Heart right ventricle (tissue), 16 donors: ENCODE measurements at regions not wholly inside any gene's neighbourhood (a gene's known extent, or its start where the extent isn't known, plus 50 kb on each side); places are given as distances from the start of the nearest gene placed in this dataset.

Experiments
- ATAC-seq, 8 donors: fragments of 200-7000 bp; cut with Tn5 transposase; one replicate each; pipeline ENCODE4 v1.9.1; 2020; ENCODE audit warnings: mild to moderate bottlenecking in 8 of 8, moderate library complexity in 8 of 8, moderate number of reproducible peaks in 1 of 8
- DNase-seq, 2 donors: peaks; one replicate each; pipeline ENCODE4 v3.0.0-alpha.2; 2020
- H3K27ac ChIP-seq, 10 donors: fragments of 200-600 bp; sonication (generic) in 2 of 10; one replicate each; pipeline versions ENCODE4 v1.5.0 to v1.8.0; 2020 to 2022; ENCODE audit warnings: mild to moderate bottlenecking in 3 of 10
- H3K27me3 ChIP-seq, 7 donors: fragments of 200-600 bp; one replicate each; pipeline ENCODE4 v1.8.0; 2021 to 2022; ENCODE audit warnings: mild to moderate bottlenecking in 2 of 7
- H3K36me3 ChIP-seq, 9 donors: fragments of 200-600 bp; sonication (generic) in 1 of 9; one replicate each; pipeline versions ENCODE4 v1.5.0 to v1.8.0; 2020 to 2022; ENCODE audit warnings: mild to moderate bottlenecking in 2 of 9
- H3K4me1 ChIP-seq, 9 donors: fragments of 200-600 bp; sonication (generic) in 1 of 9; one replicate each; pipeline versions ENCODE4 v1.5.0 to v1.8.0; 2020 to 2022; ENCODE audit warnings: mild to moderate bottlenecking in 4 of 9
- H3K4me3 ChIP-seq, 10 donors: fragments of 200-600 bp; sonication (generic) in 2 of 10; one replicate each; pipeline versions ENCODE4 v1.5.0 to v1.8.0; 2020 to 2022; ENCODE audit warnings: mild to moderate bottlenecking in 7 of 10, moderate library complexity in 2 of 10
- H3K9me3 ChIP-seq, 11 donors: fragments of 200-600 bp in 10 of 11; sonication (generic) in 2 of 11; one replicate each; pipeline versions ENCODE4 v1.5.0 to v1.8.0; 2013 to 2022; ENCODE audit warnings: mild to moderate bottlenecking in 2 of 11, control low read depth in 1 of 11, moderate library complexity in 1 of 11
- CTCF ChIP-seq, 9 donors: fragments of 200-600 bp; sonication (generic) in 2 of 9; IDR thresholded peaks; one replicate each; pipeline versions ENCODE4 v1.5.0 to v1.8.0; 2021 to 2022; ENCODE audit warnings: antibody characterized with exemption in 9 of 9, mild to moderate bottlenecking in 5 of 9, moderate library complexity in 1 of 9
- WGBS, 2 donors: extraction: QIAGEN DNeasy Blood & Tissue Kit; methylation state at CpG; one replicate each; pipeline ENCODE4 v1.1.7; 2013; ENCODE audit warnings: inconsistent platforms in 1 of 2; 5-methylcytosine and 5-hydroxymethylcytosine counted together
- intact Hi-C, 10 donors: fragments of 100-400 bp; cut with DNase I; formaldehyde crosslinking; loops; one replicate each; pipeline versions ENCODE4 v1.11.1 to v1.14.2; 2022
- donor health status: Arrhythmogenic right ventricular cardiomyopathy.
- donor health status: ischemic (EF 13 %, LVEDD 7.1; RV severe dilation, severe dysfunction).
- donor health status: healthy with polysubstance abuse.
- donor health status: DM: no; HTN: yes; CAD: no.
- donor health status: DM: no; HTN: no; CAD: no.
- donor health status: ischemic (EF 25% LVEDD 6.9; RV normal size, moderate dysfunction).
- donor health status: ischemic (EF 25% LVEDD 5.7; RV mildly dilated, moderate dysfunction).
- donor health status: healthy.
- donor health status: DM: yes; HTN: yes; CAD: no.
- donor health status: Ischemic cardiomyopathy.
- donor health status: ischemic (EF 35%, LVEDD 5.7; RV mildly dilated, moderate dysfunction).
- donor health status: nonischemic (EF 11% LVEDD 7.7; RV severe dilation, severe dysfunction).
- donor health status: DM: yes; HTN: yes; CAD: no.
- donor health status: PGD.
- donor health status: ischemic (EF 29% LVEDD 5.4; RV normal size, mild dysfunction).
- donor health status: nonischemic (EF 23%, LVEDD 6.1; RV moderate dilation, normal function).

- DNase-seq (no peak), ATAC-seq (no peak)
- Histone ChIP-seq H3K4me1 (no peaks in the 10 kb centered on the region), H3K9me3 (no peaks in the 10 kb centered on the region), H3K4me3 (no peak overlapping the region), H3K27me3 (no peaks in the 10 kb centered on the region), H3K27ac (no peak overlapping the region), H3K36me3 (no peaks in the 10 kb centered on the region)
- TF ChIP-seq CTCF (IDR thresholded peaks at IDR 0.05): no peak
- 81 to 83% methylated on average over 1 of the region's 1 CpG for WGBS, 2 donors
- intact Hi-C loops: no loop called here
Observed at GRCh38 chr3:25226747-25227146, 201.3 kb upstream of the RARB start.

GRCh38 chr3:25229586-25229985, 198.5 kb upstream of the RARB start:
- DNase-seq (no peak), ATAC-seq (no peak)
- H3K27ac ChIP-seq: no peak overlapping the region
- intact Hi-C loops: no loop called here
- H3K27me3 ChIP-seq: no peaks in the 10 kb centered on the region
- TF ChIP-seq CTCF (IDR thresholded peaks at IDR 0.05): no peak
- no peaks in the 10 kb centered on the region for H3K9me3 ChIP-seq
- no peaks in the 10 kb centered on the region for H3K36me3 ChIP-seq
- WGBS, 2 donors: 47 to 68% methylated on average over 2 of the region's 2 CpGs
- no peak overlapping the region for H3K4me3 ChIP-seq
- H3K4me1 ChIP-seq: no peaks in the 10 kb centered on the region

- H3K36me3 ChIP-seq: no peaks in the 10 kb centered on the region
- H3K4me3 ChIP-seq: no peak overlapping the region
- no peaks in the 10 kb centered on the region for H3K4me1 ChIP-seq
- no peak for TF ChIP-seq CTCF (IDR thresholded peaks at IDR 0.05)
- no peak for DNase-seq
- no peaks in the 10 kb centered on the region for H3K9me3 ChIP-seq
- 34% methylated on average over 1 of the region's 1 CpG for WGBS, 2 donors
- H3K27ac ChIP-seq: no peak overlapping the region
- ATAC-seq: no peak
- H3K27me3 ChIP-seq: no peaks in the 10 kb centered on the region
- intact Hi-C loops: no loop called here
Observed at GRCh38 chr3:25235031-25235430, 193.0 kb upstream of the RARB start.

- Histone ChIP-seq H3K9me3 (peaks cover 0 to 4% (median 0%) of the 10 kb centered on the region in 11 donors), H3K27me3 (no peaks in the 10 kb centered on the region), H3K36me3 (no peaks in the 10 kb centered on the region), H3K27ac (no peak overlapping the region), H3K4me3 (no peak overlapping the region), H3K4me1 (no peaks in the 10 kb centered on the region)
- intact Hi-C loops: no loop called here
- 67 to 77% methylated on average over 2 of the region's 2 CpGs for WGBS, 2 donors
- DNase-seq: no peak
- no peak for ATAC-seq
- no peak for TF ChIP-seq CTCF (IDR thresholded peaks at IDR 0.05)
Observed at GRCh38 chr3:25235466-25235865, 192.6 kb upstream of the RARB start.

GRCh38 chr3:25237602-25238001, 190.5 kb upstream of the RARB start:
- peaks cover 0 to 23% (median 5%) of the 10 kb centered on the region in 11 donors for H3K9me3 ChIP-seq
- no peak for ATAC-seq
- no peaks in the 10 kb centered on the region for H3K27me3 ChIP-seq
- no peak for DNase-seq
- no peak for TF ChIP-seq CTCF (IDR thresholded peaks at IDR 0.05)
- H3K27ac ChIP-seq: no peak overlapping the region
- 95 to 100% methylated on average over 1 of the region's 1 CpG for WGBS, 2 donors
- no peaks in the 10 kb centered on the region for H3K4me1 ChIP-seq
- intact Hi-C loops: no loop called here
- H3K36me3 ChIP-seq: no peaks in the 10 kb centered on the region
- H3K4me3 ChIP-seq: no peak overlapping the region
